Fibroblast of skin of right biceps (primary cell): ENCODE measurements at regions not wholly inside any gene's neighbourhood (a gene's known extent, or its start where the extent isn't known, plus 50 kb on each side); places are given as distances from the start of the nearest gene placed in this dataset.

Experiments
- DNase-seq: peaks from one replicate; pipeline ENCODE4 v3.0.0-alpha.2; 2013

DNA sequence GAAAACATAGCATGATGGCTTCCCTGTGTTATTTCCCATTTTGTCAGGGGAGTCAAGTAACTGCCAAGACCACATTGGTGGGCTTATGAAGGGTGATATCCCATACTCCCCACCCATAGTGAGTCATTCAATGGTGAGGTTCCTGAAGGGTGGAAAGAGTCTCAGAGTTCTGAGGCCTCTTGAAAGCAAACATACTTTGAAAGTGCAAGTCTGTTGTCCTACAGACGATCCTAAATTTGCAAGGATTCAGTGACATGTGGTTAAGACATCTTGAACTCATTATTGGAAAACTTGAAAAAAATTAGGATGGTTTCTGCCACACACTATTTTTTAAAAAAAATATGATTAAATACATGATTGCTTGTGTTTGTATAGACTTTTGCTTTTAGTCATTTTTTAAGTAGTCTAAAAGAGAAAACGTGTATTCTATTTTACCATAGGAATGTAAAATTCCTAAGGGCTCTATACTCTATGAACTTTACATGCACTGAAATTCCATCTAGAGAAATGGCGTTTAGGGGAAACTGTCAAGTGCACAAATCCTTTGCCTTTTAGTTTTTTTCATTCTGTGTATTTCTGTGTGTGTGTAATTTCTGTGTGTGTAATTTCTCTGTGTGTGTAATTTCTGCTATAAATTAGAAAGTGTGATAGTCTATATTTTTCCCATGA is 225.5 kb upstream of the ADAMTS5 start:
- DNase-seq, result peak; percentile 89

DNA sequence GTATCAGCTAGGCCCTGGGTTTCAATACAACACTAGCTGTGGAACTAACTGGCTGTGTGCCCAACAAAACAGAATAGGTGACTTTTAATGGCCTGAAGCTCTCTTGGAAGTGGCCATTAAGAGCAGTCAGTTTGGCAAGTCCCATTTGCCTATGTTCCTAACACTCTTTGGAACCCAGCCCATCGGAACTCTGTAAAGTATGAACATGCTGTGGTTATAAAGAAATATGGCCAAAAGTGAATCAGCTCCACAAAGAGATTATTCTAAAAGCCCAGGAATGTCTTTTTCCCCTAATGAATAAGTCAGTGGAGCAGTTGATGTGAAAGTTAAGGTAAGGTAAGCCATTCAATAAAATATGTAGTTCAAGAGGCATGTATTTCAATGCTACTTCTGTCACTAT is 223.7 kb upstream of the ADAMTS5 start:
- peak; percentile 88 for DNase-seq

DNA sequence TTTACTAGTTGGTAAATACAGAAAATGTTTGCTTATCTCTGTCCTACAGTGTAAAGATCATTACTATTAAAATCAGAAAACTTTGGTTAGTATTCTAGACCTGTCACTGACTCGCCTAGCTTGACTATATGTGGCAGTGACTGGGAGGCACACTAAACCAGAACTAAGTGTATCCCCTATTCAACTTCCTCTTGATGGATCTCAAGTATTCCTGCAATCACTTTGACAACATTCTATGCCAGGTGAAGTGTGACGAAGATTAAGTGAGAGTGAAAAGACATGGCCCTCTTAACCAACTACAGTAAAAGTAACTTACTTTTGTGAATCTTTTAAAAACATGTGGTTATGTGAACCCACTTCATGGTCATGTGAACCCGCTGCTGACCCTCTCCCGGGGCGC is 223.0 kb upstream of the ADAMTS5 start:
- DNase-seq, result no peak

DNA sequence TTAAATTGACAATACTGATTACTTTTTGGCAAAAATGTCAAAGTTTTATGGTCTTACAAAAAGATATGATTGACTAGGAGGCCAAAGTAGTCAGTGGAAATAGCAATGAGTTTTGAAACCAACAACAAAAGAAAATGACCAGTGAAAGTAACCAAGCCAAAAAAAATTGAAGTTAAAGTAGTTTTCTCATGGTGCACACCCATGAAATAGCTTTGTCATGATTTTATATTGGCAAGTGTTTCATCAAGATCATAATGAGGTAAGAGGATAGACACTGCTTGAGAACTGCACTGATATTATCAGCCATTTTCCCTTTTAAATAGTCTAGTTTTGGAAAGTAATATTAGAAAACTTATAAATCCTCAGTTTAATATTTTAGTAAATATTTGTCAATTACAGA is 206.2 kb upstream of the ADAMTS5 start:
- DNase-seq, result peak; percentile 16

DNA sequence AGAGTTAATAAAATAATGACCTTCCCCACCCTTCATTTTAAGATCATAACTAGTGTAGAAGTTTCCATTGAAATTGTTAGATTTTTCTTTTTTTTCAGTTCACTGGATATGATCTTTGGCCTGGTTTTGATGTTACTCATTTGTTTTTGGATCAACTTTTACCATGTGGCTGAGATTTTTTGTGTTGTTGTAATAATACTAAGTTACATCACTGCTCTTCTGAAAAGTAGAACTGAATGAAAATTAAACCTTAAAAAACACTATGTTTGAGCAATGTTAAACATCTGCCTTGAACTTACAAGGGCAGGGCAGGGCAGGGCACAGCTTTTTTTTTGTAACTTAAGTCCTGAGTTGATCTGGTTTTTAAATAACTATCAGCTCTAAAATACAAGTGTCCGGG is 204.8 kb upstream of the ADAMTS5 start:
- no peak for DNase-seq

DNA sequence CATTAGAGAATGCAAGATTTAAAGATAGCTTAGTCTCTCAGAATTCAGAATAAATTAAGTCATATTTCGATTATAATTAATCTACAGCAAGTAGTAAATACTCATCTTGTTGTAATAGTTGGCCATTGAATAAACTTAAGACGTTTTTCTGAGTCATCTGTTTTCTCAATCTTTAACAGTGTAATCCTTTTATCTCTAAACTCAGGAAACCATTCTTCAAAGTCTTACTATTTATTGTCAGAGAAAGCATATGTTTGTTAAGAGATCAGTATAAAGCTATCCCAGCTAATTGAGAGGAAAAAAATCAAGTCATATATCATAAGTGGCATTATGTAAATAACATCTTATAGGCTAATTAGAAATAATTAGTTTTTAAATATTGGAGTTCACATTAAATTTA is 201.2 kb upstream of the ADAMTS5 start:
- DNase-seq, result no peak

DNA sequence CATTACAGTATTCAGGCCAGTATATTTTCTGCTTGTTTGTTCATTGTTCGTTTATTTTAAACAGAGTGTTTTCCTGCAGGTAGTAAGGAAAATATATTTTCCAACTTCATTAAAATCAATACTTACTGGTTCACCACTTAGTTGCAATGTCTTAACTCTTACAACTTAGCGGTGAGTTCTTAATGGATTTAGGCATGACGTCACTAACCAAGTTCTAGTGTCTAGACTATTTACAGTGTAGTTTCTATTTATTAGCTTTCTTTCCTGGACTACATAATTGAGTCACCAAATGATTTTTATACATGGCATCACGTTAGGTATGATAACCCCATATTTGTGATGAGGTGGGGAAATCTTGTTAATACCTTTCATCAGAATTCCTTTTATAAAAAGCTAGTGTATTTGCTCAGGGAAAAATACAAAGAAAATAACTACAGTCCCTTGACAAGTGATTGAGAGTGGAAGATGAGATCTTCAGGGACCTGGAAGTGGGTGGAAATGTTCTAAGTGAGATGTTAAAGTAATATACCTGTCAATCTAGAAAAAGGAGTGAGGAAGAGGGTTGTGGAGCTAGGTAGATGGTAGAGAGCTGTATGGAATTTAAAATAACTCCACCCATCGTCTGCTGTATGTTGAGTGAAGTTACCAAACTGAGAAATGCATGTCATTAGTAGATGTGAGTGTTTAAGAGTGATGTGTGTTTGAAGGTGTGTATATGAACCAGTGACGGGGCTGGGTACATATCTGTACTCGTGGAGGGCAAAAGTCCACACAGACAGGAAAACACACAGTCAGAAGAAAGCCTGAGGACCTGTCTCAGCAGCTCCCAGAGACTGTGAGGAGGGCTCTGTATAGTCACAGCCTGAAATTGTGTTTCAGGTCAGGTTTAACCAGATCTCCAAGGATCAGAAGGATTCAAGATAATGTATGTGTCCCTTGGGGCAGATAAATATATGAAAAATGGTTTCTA is 197.6 kb upstream of the ADAMTS5 start:
- no peak for DNase-seq

DNA sequence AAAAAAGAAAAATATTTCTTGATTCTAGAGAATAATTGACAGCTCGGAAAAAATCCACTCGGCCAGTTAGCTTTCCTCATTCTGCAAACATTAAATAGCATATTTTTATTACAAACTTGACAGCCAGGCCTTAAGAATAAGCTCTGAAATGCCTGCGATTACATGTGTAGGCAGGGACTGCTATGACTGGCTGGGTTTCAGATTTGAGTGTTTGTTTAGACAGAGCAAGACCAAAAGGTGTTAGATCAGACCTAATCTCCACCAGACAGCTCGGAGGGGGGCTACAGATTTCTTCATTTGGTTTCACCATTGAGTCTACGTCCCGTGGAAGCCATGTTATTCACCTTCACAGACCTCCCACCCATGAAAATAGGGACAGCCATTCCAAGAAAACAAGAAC is 192.1 kb upstream of the ADAMTS5 start:
- no peak for DNase-seq

DNA sequence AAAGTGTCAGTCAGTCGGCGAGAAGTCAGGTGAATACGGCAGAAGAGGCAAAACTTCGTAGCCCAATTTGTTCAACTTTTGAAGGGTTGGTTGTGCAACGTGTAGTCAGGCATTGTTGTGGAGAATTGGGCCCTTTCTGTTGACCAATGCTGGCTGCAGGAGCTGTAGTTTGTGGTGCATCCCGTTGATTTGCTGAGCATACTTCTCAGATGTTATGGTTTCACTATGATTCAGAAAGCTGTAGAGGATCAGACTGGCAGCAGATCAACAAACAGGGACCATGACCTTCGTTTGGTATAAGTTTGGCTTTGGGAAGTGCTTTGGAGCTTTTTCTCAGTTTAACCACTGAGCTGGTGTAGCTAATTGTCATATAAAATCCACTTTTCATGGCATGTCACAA is 190.2 kb upstream of the ADAMTS5 start:
- DNase-seq, result no peak

DNA sequence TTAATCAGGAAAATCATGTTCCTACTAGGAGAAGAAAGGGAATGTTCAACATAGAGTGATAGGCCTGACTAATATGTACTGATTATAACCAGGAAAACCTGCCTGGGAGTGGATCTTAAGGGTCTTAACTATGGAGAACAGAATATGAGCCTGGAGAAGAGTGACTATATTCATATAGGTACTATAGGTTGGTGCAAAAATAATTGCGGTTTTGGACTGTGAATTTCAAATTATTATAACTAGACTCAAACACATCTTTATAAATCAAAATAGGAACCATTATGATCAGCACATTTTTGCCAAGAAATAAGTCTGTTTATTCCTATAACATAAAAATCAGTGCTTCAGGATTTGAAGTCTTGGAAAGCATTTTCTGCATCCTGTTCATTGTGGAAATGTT is 189.8 kb upstream of the ADAMTS5 start:
- DNase-seq, result no peak

DNA sequence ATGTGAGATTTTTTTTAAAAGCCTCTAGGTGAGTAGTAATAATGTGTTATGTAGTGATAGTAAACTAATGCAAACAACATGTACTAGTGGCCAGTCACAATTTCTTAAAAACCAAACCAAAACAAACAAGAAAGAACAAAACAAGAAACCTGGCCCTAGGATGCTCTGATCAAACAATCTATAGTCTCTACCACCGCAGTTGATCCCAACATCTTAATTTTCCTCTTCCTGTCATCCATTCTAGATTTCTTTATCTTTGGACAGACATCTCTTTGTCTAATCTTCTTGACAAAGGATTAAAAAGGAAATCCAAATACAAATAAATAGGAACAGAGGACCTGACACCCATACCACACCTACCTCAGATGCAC is 188.2 kb upstream of the ADAMTS5 start:
- no peak for DNase-seq

DNA sequence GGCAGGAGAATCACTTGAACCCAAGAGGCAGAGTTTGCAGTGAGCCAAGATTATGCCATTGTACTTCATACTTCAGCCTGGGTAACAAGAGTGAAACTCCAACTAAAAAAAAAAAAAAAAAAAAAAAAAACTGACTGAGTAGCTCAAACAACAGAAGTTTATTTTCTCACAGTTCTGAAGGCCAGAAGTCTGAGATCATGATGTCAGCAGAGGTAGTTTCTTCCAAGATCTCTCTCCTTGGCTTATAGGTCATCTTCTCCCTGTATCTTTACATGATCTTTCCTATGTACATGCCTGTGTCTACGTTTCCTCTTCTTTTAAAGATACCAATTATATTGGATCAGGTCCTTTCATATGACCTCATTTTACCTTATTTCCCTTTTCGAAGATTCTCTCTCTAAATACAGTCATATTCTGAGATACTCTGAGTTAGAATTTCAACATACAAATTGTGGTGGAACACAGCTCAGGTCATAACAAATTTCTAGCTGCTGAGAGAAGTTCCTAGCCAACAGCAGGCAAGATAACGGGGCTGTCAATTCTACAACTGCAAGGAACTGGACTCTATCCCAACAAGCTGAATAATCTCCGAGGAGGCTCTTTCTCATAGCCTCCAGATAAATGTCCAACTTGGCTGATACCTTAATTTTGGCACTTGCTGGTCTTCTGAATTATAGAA is 187.7 kb upstream of the ADAMTS5 start:
- no peak for DNase-seq

DNA sequence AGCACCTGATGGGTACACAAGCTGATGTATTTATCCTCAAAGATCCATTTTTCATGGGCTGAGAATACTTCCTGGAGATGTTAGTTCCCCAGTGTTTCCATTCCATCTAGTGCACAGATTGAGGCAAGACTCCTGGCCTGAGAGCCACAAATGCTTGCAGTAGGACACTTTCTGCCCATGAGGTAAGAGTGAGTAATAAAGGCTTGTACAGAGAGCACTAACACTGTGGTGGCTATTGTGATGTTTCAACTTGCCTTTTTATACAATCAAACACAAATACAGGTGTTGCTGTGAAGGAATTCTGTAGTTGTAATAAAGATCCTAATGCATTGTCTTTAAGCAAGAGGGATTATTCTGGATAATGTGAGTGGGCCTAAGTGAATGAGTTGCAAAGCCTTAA is 186.1 kb upstream of the ADAMTS5 start:
- no peak for DNase-seq

DNA sequence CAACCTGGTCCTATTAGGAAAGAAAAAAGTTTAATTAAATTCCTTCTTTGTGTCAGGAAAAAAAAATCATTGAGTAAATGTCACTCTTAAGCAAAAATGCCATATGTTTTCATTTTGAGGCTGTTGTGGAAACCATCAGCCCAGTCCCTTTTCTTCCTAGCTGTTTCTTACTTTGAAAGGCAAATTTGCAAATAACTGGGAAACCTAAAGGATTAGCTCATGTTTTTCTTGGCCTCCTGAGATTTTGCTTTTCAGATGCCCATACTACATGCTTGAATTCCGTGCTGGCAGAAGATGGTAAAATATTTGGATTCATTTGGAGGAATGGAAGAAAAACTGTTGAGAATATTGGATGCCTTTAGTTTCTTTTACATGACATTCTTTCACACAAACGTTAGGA is 182.1 kb upstream of the ADAMTS5 start:
- DNase-seq, result peak; percentile 70

DNA sequence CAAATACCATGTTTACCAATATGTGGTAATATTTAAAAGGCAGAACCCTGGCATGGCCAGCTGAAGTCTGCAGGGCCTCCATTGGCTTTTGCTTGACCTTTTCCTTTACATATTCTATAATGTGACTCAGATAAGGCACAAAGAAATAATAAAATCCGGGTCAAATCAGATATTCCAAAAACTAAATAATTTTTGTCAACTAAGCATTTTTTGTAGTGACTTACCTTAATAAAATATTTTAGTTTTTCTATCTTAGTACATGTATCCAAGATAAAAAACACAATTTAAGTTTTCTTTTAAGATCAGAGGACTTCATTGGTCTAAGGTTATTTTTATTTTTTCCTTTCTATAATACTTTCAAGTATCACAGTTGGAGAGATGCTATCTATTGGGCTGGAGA is 179.4 kb upstream of the ADAMTS5 start:
- no peak for DNase-seq

DNA sequence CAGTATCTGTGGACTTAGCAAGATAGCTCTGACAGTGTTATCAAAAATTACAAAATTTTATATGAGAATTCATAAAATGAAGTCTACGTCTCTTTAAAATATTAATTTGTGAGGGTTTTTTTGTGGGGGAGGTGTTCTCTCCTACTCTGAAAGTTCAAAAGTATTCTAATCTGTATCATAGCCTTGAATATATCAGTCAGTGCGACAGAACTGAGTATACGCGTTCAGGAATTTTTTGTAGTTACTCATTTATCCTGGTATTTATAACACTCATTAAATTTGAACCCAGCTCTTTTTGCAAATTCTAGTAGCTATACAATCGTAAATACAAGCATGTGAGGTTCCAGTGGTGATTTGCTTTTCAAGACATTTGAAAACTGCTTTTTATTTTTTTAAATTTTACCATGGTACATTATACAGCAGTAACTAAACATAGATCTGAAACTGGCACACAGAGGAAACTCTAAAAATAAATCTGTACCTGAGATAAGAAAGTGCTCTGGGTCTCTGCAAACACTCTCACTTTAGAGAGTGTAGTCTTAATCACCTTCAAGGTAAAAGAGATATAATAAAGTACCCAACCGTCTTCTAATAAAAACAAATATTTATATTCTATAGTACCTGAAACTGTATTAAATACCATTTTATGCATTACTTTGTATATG is 178.4 kb upstream of the ADAMTS5 start:
- no peak for DNase-seq

DNA sequence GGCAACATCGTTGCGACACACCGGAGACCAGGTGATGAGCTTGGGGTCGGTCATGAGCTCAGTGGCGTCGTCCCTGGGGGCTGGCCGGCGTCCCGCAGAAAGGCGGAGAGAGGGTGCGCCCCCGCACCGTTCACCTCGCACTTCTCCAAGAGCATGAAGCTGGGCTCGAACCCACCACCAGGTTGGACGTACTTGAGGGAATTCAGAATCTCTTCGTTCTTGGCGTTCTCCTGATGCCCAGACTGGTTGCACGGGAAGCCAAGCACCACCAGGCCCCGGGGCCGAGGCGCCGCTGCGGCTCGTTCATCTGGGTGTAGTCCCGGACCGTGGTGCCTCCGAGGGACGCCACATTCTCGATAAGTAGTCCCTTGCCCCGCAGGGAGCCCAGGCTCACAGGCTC is 176.6 kb upstream of the ADAMTS5 start:
- no peak for DNase-seq

DNA sequence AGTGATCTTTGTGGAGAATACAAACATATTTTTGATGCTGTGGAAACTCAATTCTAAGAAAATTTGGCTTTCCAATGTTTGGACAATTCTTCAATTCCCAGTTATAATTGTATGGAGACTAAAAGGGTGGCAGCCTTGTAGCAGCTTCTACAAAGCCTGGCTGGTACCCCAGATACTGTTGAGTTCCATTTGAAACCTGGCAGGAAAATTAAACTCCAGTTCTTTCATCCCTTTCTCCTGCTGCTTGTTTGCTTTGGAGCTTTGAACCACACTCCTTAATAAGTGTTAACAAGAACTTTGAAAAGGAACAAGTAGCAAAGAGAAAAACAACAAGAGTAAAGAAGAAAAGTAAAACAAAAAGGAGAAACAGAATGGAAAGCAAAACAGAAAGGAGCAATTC is 172.6 kb upstream of the ADAMTS5 start:
- DNase-seq, result no peak

DNA sequence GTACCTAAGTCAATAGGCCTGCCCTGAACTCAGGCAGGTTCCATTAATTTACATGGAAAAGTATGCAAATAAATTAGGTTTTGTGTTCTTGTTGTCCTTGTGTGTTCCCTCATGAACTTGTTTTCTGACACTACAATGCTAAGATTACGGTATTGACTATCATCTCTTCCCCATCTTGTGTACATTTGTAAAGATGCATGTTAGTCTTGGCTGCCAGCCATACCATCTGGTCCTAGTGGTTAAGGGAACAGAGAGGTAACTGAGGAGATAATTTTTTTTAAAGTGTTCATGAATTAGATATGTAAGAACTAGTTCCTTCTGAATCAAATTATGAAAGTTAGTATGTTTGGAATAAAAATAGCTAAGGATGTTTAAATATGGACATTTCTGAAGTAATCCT is 167.6 kb upstream of the ADAMTS5 start:
- peak; percentile 7 for DNase-seq

DNA sequence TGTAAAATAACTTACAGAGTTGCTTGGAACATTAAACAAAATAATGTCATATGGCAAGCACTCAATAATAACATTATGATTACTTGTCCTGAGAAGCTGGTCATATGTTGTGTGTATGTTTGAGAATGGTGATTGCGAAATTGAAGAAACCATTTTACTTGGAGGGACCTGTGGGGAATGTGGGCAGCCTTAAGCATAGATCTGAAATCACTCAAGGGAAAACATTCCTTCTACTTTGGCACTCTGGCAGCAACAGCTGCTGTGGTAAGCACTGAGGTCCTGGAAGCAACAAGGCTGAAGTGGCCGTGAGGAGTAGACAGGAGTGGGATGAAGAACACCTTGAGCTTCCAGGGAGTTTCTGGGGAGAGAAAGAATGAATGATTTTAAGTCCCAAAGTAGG is 165.4 kb upstream of the ADAMTS5 start:
- peak; percentile 48 for DNase-seq

DNA sequence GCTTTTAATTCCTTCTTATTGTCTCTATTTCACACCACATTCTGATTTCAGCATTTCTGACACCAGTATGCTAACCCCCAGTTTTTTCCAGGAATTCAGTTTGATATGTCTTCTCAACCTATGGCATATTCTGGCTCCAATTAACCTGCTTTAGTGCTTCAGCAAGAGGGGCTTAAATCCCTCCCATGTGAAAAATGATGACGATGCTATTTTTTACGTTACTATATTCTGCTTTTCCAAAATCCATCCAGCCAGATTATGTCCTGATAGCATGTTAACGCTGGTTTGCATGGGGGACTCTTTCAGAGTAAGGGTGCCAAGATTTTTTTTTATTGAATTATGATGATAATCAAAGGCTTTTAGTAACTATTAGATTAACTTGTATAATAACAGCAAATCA is 163.3 kb upstream of the ADAMTS5 start:
- DNase-seq, result no peak

DNA sequence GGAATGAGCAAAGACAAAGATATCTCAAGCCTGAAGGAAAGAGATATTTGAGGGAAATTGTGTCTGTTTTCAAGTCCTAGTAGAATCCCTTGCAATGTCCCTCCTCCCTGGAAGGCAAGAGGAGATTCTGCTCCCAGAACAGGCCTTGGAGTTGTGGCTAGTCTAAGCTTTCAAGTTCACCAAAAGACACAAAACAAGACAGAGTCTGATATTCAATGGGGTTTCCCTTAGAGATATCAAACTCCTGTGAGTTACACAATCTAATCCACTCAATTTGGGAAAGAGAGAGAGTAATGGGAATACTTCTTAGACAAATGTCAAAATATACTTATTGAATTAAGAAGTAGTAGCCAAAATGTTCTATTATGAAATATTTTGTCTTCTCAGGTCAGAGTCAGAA is 162.8 kb upstream of the ADAMTS5 start:
- no peak for DNase-seq

DNA sequence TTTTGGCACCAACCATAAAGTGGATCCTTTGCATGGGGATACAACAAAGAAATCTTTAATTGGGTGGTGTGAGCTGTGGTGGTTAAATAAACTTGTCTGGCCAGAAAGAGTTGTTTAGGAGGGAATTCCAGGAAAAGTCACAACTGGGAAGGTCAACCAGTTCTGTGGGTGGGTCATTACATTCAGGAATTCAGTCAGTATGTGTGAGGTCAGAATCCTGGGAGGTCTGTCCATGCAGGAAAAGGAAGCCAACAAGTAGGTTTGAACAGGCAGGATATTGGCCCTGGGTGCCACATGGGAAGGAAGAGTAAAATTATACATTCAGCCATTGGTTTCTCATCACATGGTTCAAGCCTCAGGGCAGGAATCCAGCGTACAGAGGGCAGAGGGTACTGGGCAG is 162.3 kb upstream of the ADAMTS5 start:
- peak; percentile 11 for DNase-seq
